Mesenchymal stem cell (in vitro differentiated cells and primary cell): ENCODE measurements at regions not wholly inside any gene's neighbourhood (a gene's known extent, or its start where the extent isn't known, plus 50 kb on each side); places are given as distances from the start of the nearest gene placed in this dataset.

Experiments used
- DNase-seq: peaks from one replicate; pipeline ENCODE4 v3.0.0-alpha.2; 2013
- H2AFZ ChIP-seq: one replicate; pipeline ENCODE4 v1.6.1; 2013; ENCODE audit warnings: low read depth, mild to moderate bottlenecking, control low read depth, inconsistent platforms, low read length, moderate library complexity
- H2AK5ac ChIP-seq: 2 replicates; pipeline ENCODE4 v1.6.1; 2013; ENCODE audit warnings: low read length, moderate library complexity, mild to moderate bottlenecking, inconsistent platforms; ENCODE audit not compliant: severe bottlenecking
- H2BK120ac ChIP-seq: one replicate; pipeline ENCODE4 v1.6.1; 2013; ENCODE audit warnings: low read depth, mild to moderate bottlenecking, inconsistent platforms, low read length, moderate library complexity
- H2BK12ac ChIP-seq, 2 experiments: one replicate each; pipeline ENCODE4 v1.6.1; 2013; ENCODE audit warnings: inconsistent platforms in 2 of 2, low read length in 2 of 2, mild to moderate bottlenecking in 2 of 2, moderate library complexity in 2 of 2, control low read depth in 1 of 2
- H2BK15ac ChIP-seq: one replicate; pipeline ENCODE4 v1.6.1; 2013; ENCODE audit warnings: mild to moderate bottlenecking, low read depth, inconsistent platforms; ENCODE audit not compliant: poor library complexity, severe bottlenecking
- H2BK5ac ChIP-seq: 2 replicates; pipeline ENCODE4 v1.6.1; 2013; ENCODE audit warnings: low read depth, mild to moderate bottlenecking, low read length, control low read depth, inconsistent platforms; ENCODE audit not compliant: poor library complexity, severe bottlenecking
- H3K14ac ChIP-seq, 2 experiments: one replicate each; pipeline ENCODE4 v1.6.1; 2013; ENCODE audit warnings: inconsistent platforms in 2 of 2, low read length in 2 of 2, control low read depth in 1 of 2, mild to moderate bottlenecking in 1 of 2, moderate library complexity in 1 of 2
- H3K18ac ChIP-seq, 2 experiments: one replicate each; pipeline ENCODE4 v1.6.1; 2013; ENCODE audit warnings: inconsistent platforms in 2 of 2, low read length in 2 of 2, control low read depth in 1 of 2, low read depth in 1 of 2, mild to moderate bottlenecking in 1 of 2
- H3K23ac ChIP-seq, 2 experiments: one replicate each; pipeline ENCODE4 v1.6.1; 2013; ENCODE audit warnings: inconsistent platforms in 2 of 2, low read length in 2 of 2, mild to moderate bottlenecking in 2 of 2, moderate library complexity in 2 of 2, control low read depth in 1 of 2
- H3K27ac ChIP-seq: 2 replicates; pipeline ENCODE4 v1.5.1; 2013; ENCODE audit warnings: mild to moderate bottlenecking, moderate library complexity, low read length, control low read depth, inconsistent platforms; ENCODE audit not compliant: poor library complexity, severe bottlenecking
- H3K27me3 ChIP-seq, 2 experiments: 2 replicates each; pipeline versions ENCODE4 v1.6.1 to v1.7.0; 2013; ENCODE audit warnings: low read length in 2 of 2, mild to moderate bottlenecking in 2 of 2, moderate library complexity in 2 of 2, control low read depth in 1 of 2, inconsistent platforms in 1 of 2; ENCODE audit not compliant: control insufficient read depth in 1 of 2, insufficient read depth in 1 of 2
- H3K36me3 ChIP-seq, 2 experiments: 2 replicates each; pipeline versions ENCODE4 v1.6.1 to v1.7.0; 2013; ENCODE audit warnings: low read length in 2 of 2, control low read depth in 1 of 2, inconsistent platforms in 1 of 2, low read depth in 1 of 2, mild to moderate bottlenecking in 1 of 2; ENCODE audit not compliant: insufficient read depth in 2 of 2, control insufficient read depth in 1 of 2
- H3K4ac ChIP-seq, 2 experiments: one replicate each; pipeline ENCODE4 v1.6.1; 2013; ENCODE audit warnings: inconsistent platforms in 2 of 2, low read length in 2 of 2, mild to moderate bottlenecking in 2 of 2, moderate library complexity in 2 of 2, control low read depth in 1 of 2, low read depth in 1 of 2
- H3K4me1 ChIP-seq: 2 replicates; pipeline ENCODE4 v1.6.1; 2013; ENCODE audit warnings: low read depth, low read length, control low read depth; ENCODE audit not compliant: control insufficient read depth, insufficient read depth
- H3K4me2 ChIP-seq: 2 replicates; pipeline ENCODE4 v1.6.1; 2013; ENCODE audit warnings: low read length, mild to moderate bottlenecking, inconsistent platforms; ENCODE audit not compliant: poor library complexity, severe bottlenecking
- H3K4me3 ChIP-seq, 2 experiments: 2 replicates each; pipeline versions ENCODE4 v1.5.1 to v1.7.0; 2013; ENCODE audit warnings: low read length in 2 of 2, mild to moderate bottlenecking in 2 of 2, control low read depth in 1 of 2, low read depth in 1 of 2; ENCODE audit not compliant: insufficient read depth in 1 of 2
- H3K79me1 ChIP-seq: replicated peaks from 2 replicates; pipeline ENCODE4 v1.6.1; 2013; ENCODE audit warnings: mild to moderate bottlenecking, control low read depth, low read length, inconsistent platforms; ENCODE audit not compliant: poor library complexity, severe bottlenecking
- H3K9ac ChIP-seq: 2 replicates; pipeline ENCODE4 v1.7.0; 2013; ENCODE audit warnings: mild to moderate bottlenecking, low read length, moderate library complexity
- H3K9me3 ChIP-seq: 2 replicates; pipeline ENCODE4 v1.7.0; 2013; ENCODE audit warnings: mild to moderate bottlenecking, low read length; ENCODE audit not compliant: control insufficient read depth
- H4K8ac ChIP-seq: one replicate; pipeline ENCODE4 v1.6.1; 2013; ENCODE audit warnings: inconsistent platforms, mild to moderate bottlenecking, low read length, moderate library complexity
- H4K91ac ChIP-seq: one replicate; pipeline ENCODE4 v1.6.1; 2013; ENCODE audit warnings: mild to moderate bottlenecking, low read length, inconsistent platforms
- WGBS: methylation state at CpG from one replicate; pipeline ENCODE4 v1.1.7; 2013; ENCODE audit warnings: mixed read lengths; 5-methylcytosine and 5-hydroxymethylcytosine counted together

- Histone ChIP-seq H3K14ac (no peak overlapping the region), H2BK5ac (no peak overlapping the region), H2BK120ac (no peak overlapping the region), H2BK12ac (no peak overlapping the region), H2BK15ac (no peak overlapping the region), H3K9me3 (no peaks in the 10 kb centered on the region), H3K4me3 (no peak overlapping the region), H3K27me3 (no peaks in the 10 kb centered on the region), H3K4me2 (no peak overlapping the region), H3K4me1 (no peaks in the 10 kb centered on the region), H3K79me1 (no peaks in the 10 kb centered on the region), H2AK5ac (no peak overlapping the region), H4K8ac (no peak overlapping the region), H4K91ac (no peak overlapping the region), H3K4ac (no peak overlapping the region), H3K23ac (no peak overlapping the region), H3K36me3 (no peaks in the 10 kb centered on the region), H3K18ac (no peak overlapping the region), H2AFZ (no peak overlapping the region), H3K27ac (no peak overlapping the region), H3K9ac (no peak overlapping the region)
- WGBS: 75% methylated on average over 1 of the region's 1 CpG
- DNase-seq: no peak
Observed at GRCh38 chr15:31830591-31830990, 199.7 kb upstream of the CHRNA7 start.

GRCh38 chr15:31831596-31831995 lies 198.7 kb upstream of the CHRNA7 start:
- no peak overlapping the region for H3K14ac ChIP-seq
- H4K91ac ChIP-seq: no peak overlapping the region
- no peaks in the 10 kb centered on the region for H3K4me1 ChIP-seq
- H3K79me1 ChIP-seq: no peaks in the 10 kb centered on the region
- no peak overlapping the region for H2BK120ac ChIP-seq
- H2BK12ac ChIP-seq: no peak overlapping the region
- H3K36me3 ChIP-seq: no peaks in the 10 kb centered on the region
- H2AK5ac ChIP-seq: no peak overlapping the region
- no peak overlapping the region for H4K8ac ChIP-seq
- no peak overlapping the region for H2BK5ac ChIP-seq
- no peak overlapping the region for H3K27ac ChIP-seq
- no peak overlapping the region for H3K18ac ChIP-seq
- no peak overlapping the region for H3K4me3 ChIP-seq
- DNase-seq: no peak
- H2AFZ ChIP-seq: no peak overlapping the region
- H3K4me2 ChIP-seq: no peak overlapping the region
- no peak overlapping the region for H3K23ac ChIP-seq
- no peaks in the 10 kb centered on the region for H3K27me3 ChIP-seq
- no peak overlapping the region for H3K9ac ChIP-seq
- H3K9me3 ChIP-seq: no peaks in the 10 kb centered on the region
- H3K4ac ChIP-seq: no peak overlapping the region
- WGBS: 89% methylated on average over 10 of the region's 10 CpGs
- H2BK15ac ChIP-seq: no peak overlapping the region

DNA sequence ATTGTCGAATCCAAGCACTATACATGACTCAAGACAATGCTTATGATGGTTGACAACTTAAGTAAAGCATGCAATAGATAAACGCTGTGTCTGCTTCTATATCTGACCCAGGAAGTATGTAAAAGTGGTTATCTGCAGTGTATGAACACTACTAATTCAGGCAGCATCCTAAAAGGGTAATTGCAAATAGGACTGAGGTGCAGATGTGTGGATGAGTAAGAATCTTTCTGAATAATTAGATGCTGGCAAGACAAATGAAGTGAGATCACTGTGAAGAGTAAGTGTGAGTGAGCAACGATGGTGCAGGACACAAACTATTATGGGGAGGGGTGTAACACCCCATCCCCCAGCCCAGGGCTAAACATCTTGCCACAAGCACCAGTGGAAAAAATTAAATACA lies 195.7 kb upstream of the CHRNA7 start:
- no peak overlapping the region for H3K4ac ChIP-seq
- H2AFZ ChIP-seq: no peak overlapping the region
- no peak overlapping the region for H3K9ac ChIP-seq
- no peaks in the 10 kb centered on the region for H3K27me3 ChIP-seq
- WGBS: 49% methylated on average over 3 of the region's 3 CpGs
- H3K18ac ChIP-seq: no peak overlapping the region
- no peak overlapping the region for H4K91ac ChIP-seq
- no peak overlapping the region for H3K4me2 ChIP-seq
- no peak overlapping the region for H2BK120ac ChIP-seq
- H3K27ac ChIP-seq: no peak overlapping the region
- H3K4me1 ChIP-seq: no peaks in the 10 kb centered on the region
- no peak overlapping the region for H2BK15ac ChIP-seq
- H2BK12ac ChIP-seq: no peak overlapping the region
- H2BK5ac ChIP-seq: no peak overlapping the region
- H3K23ac ChIP-seq: no peak overlapping the region
- H4K8ac ChIP-seq: no peak overlapping the region
- no peaks in the 10 kb centered on the region for H3K79me1 ChIP-seq
- no peak overlapping the region for H3K4me3 ChIP-seq
- H3K9me3 ChIP-seq: no peaks in the 10 kb centered on the region
- no peak for DNase-seq
- H3K36me3 ChIP-seq: no peaks in the 10 kb centered on the region
- H2AK5ac ChIP-seq: no peak overlapping the region
- H3K14ac ChIP-seq: no peak overlapping the region

GRCh38 chr15:31839388-31839787 lies 190.9 kb upstream of the CHRNA7 start:
- Histone ChIP-seq H4K91ac (no peak overlapping the region), H2BK120ac (no peak overlapping the region), H3K23ac (no peak overlapping the region), H3K79me1 (no peaks in the 10 kb centered on the region), H3K27me3 (no peaks in the 10 kb centered on the region), H3K4me2 (no peak overlapping the region), H4K8ac (no peak overlapping the region), H2BK15ac (no peak overlapping the region), H3K9me3 (no peaks in the 10 kb centered on the region), H2AK5ac (no peak overlapping the region), H2BK12ac (no peak overlapping the region), H3K9ac (no peak overlapping the region), H3K4ac (no peak overlapping the region), H3K36me3 (no peaks in the 10 kb centered on the region), H3K4me3 (no peak overlapping the region), H3K4me1 (no peaks in the 10 kb centered on the region), H3K14ac (no peak overlapping the region), H3K27ac (no peak overlapping the region), H2AFZ (no peak overlapping the region), H2BK5ac (no peak overlapping the region), H3K18ac (no peak overlapping the region)
- 17% methylated on average over 2 of the region's 3 CpGs for WGBS
- no peak for DNase-seq
